ENCODE measurements at regions not wholly inside any gene's neighbourhood (a gene's known extent, or its start where the extent isn't known, plus 50 kb on each side); places are given as distances from the start of the nearest gene placed in this dataset.

- in situ Hi-C loops (cut with MboI; ENCODE audit: low sequenced_read_pairs), result no loop called here
- Histone ChIP-seq H3K4me2 (ENCODE audit: low read depth, low read length) (no peak overlapping the region), H3K36me3 (ENCODE audit: control insufficient read depth, insufficient read depth, low read length) (no peaks in the 10 kb centered on the region), H3K4me1 (ENCODE audit: control insufficient read depth, insufficient read depth, low read length) (0 out of 2 replicates have a peak, but pooled peaks cover 2% of the 10 kb centered on the region), H3K9me3 (ENCODE audit: control insufficient read depth, insufficient read depth, low read length) (no peaks in the 10 kb centered on the region), H2AK5ac (ENCODE audit: low read depth, low read length) (no peak overlapping the region), H2AFZ (replicated peaks; ENCODE audit: low read length, poor library complexity) (no peak overlapping the region), H3K4ac (ENCODE audit: low read depth, low read length) (no peak overlapping the region), H4K91ac (ENCODE audit: insufficient read depth, low read depth, low read length) (no peak overlapping the region), H2BK5ac (ENCODE audit: low read depth, low read length, poor library complexity, severe bottlenecking) (no peak overlapping the region), H2AK9ac (replicated peaks; ENCODE audit: low read depth, low read length, poor library complexity) (no peak overlapping the region), H3K18ac (ENCODE audit: low read depth, low read length) (no peak overlapping the region), H3K23ac (ENCODE audit: low read depth, low read length) (no peak overlapping the region), H3K79me1 (ENCODE audit: low read depth in 1 of 2, low read length in 2 of 2) (no peaks in the 10 kb centered on the region), H3K27me3 (ENCODE audit: control insufficient read depth, insufficient read depth, low read length) (no peaks in the 10 kb centered on the region), H3K9me1 (ENCODE audit: insufficient read depth, low read length) (no peaks in the 10 kb centered on the region), H3K27ac (ENCODE audit: insufficient read depth, low read length) (no peak overlapping the region), H3K14ac (replicated peaks; ENCODE audit: low read depth, low read length) (no peak overlapping the region), H2BK15ac (ENCODE audit: low read depth, low read length) (0 out of 3 replicates have a peak overlapping the region, but pooled peaks have one; percentile 10), H4K20me1 (ENCODE audit: insufficient read depth, low read length) (no peaks in the 10 kb centered on the region), H3K9ac (ENCODE audit: low read depth, low read length) (no peak overlapping the region), H3K4me3 (ENCODE audit: insufficient read depth, low read depth, low read length) (no peak overlapping the region), H2BK120ac (ENCODE audit: low read depth, low read length) (no peak overlapping the region), H2BK20ac (ENCODE audit: low read depth, low read length) (no peak overlapping the region), H4K5ac (ENCODE audit: low read depth, low read length) (no peak overlapping the region), H4K8ac (ENCODE audit: low read depth in 2 of 2, low read length in 2 of 2) (no peak overlapping the region), H3K56ac (ENCODE audit: extremely low read depth, insufficient read depth, low read length) (no peak overlapping the region)
- DNase-seq (no peak), ATAC-seq (ENCODE audit: low read depth) (no peak)
- no peak for TF ChIP-seq BHLHE40 (IDR thresholded peaks at IDR 0.05; ENCODE audit: low read depth, low read length)
- no peak for TF ChIP-seq NFE2L2 (IDR thresholded peaks at IDR 0.05; ENCODE audit: low read depth, low read length)
- TF ChIP-seq RAD21 (IDR thresholded peaks at IDR 0.05; ENCODE audit: low read length), result no peak
- no peak for TF ChIP-seq MAZ (IDR thresholded peaks at IDR 0.05; ENCODE audit: borderline replicate concordance, low read depth, low read length)
- no peak for TF ChIP-seq CTCF (conservative IDR thresholded peaks at IDR 0.05; ENCODE audit: low read depth, low read length)
- no peak for TF ChIP-seq POLR2A (IDR thresholded peaks at IDR 0.05; ENCODE audit: low read depth, low read length)
- no peak for TF ChIP-seq RFX5 (IDR thresholded peaks at IDR 0.05; ENCODE audit: low read depth, low read length)
- TF ChIP-seq MAFK (IDR thresholded peaks at IDR 0.05; ENCODE audit: low read depth, low read length), result no peak
- TF ChIP-seq CEBPB (IDR thresholded peaks at IDR 0.05; ENCODE audit: low read depth, low read length), result no peak
- no peak for TF ChIP-seq USF2 (IDR thresholded peaks at IDR 0.05; ENCODE audit: low read depth, low read length)
- TF ChIP-seq MXI1 (IDR thresholded peaks at IDR 0.05; ENCODE audit: borderline replicate concordance, low read depth, low read length), result no peak
- TF ChIP-seq CHD1 (IDR thresholded peaks at IDR 0.05; ENCODE audit: low read depth, low read length), result no peak
- ChIA-PET CTCF (interaction anchor here (1.3 kb wide), 1 partner anchor 19 kb away, joined by 5 read pairs; no protein-coding TSS in a partner anchor), POLR2A (ENCODE audit: unreplicated experiment) (no interaction called here)
- 100% methylated on average over 2 of the region's 6 CpGs; no CpG with 5 or more reads in 1 of the 2 experiments for WGBS, 2 experiments (ENCODE audit: extremely low coverage in 2 of 2, insufficient read length in 1 of 2)
- intact Hi-C loops (cut with micrococcal nuclease), result no loop called here
- dilution Hi-C loops (cut with HindIII; ENCODE audit: low sequenced_read_pairs, unreplicated experiment), result no loop called here
- BruUV-seq (replicated peaks), result no TSS peak
Measured at GRCh38 chr6:72524011-72524645, 97.7 kb upstream of the KCNQ5 start.
